ENCODE measurements at regions not wholly inside any gene's neighbourhood (a gene's known extent, or its start where the extent isn't known, plus 50 kb on each side); places are given as distances from the start of the nearest gene placed in this dataset.

DNA sequence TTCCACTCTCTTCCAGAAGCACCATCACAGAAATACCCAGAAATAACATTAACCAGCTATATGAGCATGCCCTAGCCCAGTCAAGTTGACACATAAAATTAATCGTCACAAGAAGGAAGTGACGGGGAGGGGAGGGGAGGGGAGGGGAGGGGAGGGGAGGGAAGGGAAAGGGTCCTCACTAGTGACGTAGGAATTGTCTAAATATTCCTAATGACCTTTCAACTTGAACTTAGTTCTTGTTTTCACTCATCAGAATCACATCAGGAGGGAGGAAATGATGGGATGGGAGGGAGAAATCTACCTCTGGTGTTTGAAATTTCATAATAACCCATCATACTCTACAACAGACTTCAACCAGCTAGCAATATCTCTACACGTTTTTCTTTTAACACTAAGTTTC lies 52.2 kb upstream of the NOCT start:
- no peak for TF ChIP-seq POLR2A (IDR thresholded peaks at IDR 0.05; ENCODE audit: low read depth, low read length)
- TF ChIP-seq POLR2AphosphoS5 (IDR thresholded peaks at IDR 0.05; ENCODE audit: low read depth, low read length): no peak
- TF ChIP-seq SPI1 (IDR thresholded peaks at IDR 0.05; ENCODE audit: low read depth, low read length): no peak

Data from GM12891 (cell line).